ENCODE measurements at regions not wholly inside any gene's neighbourhood (a gene's known extent, or its start where the extent isn't known, plus 50 kb on each side); places are given as distances from the start of the nearest gene placed in this dataset.

DNA sequence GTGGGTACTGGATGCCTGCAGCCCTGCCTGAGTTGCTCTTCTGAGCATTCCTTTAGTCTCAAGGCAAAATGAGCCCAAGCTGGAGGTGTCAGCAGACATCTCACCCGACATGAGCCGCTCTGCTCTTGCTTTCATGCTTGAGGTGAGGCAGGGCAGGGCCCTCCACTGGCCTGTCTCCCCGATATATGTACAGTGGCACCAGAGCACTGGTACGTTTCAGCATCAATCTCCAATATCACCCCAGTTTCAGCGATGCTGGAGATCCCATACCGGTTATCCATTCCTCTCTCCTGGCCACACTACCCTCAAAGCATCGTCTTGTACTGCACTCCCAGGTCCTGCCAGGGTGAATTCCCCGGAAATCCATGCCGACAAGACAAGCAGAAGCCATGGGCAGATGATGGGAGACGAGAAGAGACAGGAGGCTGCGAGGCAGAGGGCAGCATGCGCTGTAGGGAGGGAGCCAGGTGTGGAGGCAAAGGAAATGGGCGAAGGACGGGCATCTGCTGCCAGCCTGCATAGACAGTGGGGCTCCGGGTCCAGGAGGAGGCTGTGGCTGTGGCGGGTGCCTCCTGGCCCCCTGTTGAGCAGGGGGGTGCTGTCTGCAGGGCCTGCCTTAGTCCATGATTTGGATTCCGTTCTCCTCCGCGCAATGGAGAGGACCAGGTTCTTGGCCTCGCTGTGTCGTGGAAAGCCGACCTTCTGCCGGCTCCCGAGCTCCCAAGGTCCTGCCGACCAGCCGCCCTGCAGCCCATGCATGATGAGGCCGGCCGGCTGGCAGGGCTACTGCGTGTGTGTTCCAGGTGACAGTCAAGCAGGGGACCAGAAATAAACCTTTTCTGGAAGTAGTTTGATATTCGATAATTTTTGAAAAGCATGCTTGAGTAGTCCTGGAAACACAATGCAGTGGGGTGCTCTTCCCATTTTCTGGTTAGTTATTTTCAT is 152.2 kb upstream of the IRX2 start:
- Histone ChIP-seq H3K4me1 (no peaks in the 10 kb centered on the region), H3K27ac (no peak overlapping the region), H3K27me3 (no peaks in the 10 kb centered on the region), H3K36me3 (no peaks in the 10 kb centered on the region), H3K9me3 (peaks cover 0 to 19% (median 0%) of the 10 kb centered on the region in 4 donors), H3K4me3 (no peak overlapping the region)
- no peak for TF ChIP-seq POLR2A (IDR thresholded peaks at IDR 0.05)
- TF ChIP-seq, protein P1, sequence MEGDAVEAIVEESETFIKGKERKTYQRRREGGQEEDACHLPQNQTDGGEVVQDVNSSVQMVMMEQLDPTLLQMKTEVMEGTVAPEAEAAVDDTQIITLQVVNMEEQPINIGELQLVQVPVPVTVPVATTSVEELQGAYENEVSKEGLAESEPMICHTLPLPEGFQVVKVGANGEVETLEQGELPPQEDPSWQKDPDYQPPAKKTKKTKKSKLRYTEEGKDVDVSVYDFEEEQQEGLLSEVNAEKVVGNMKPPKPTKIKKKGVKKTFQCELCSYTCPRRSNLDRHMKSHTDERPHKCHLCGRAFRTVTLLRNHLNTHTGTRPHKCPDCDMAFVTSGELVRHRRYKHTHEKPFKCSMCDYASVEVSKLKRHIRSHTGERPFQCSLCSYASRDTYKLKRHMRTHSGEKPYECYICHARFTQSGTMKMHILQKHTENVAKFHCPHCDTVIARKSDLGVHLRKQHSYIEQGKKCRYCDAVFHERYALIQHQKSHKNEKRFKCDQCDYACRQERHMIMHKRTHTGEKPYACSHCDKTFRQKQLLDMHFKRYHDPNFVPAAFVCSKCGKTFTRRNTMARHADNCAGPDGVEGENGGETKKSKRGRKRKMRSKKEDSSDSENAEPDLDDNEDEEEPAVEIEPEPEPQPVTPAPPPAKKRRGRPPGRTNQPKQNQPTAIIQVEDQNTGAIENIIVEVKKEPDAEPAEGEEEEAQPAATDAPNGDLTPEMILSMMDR (IDR thresholded peaks at IDR 0.05), result no peak
- no peak for TF ChIP-seq EP300 (IDR thresholded peaks at IDR 0.05)
- 92% methylated on average over 29 to 30 of the region's 30 CpGs for WGBS, 2 donors
- no peak for DNase-seq (ENCODE audit: low spot score in 2 of 2)

DNA sequence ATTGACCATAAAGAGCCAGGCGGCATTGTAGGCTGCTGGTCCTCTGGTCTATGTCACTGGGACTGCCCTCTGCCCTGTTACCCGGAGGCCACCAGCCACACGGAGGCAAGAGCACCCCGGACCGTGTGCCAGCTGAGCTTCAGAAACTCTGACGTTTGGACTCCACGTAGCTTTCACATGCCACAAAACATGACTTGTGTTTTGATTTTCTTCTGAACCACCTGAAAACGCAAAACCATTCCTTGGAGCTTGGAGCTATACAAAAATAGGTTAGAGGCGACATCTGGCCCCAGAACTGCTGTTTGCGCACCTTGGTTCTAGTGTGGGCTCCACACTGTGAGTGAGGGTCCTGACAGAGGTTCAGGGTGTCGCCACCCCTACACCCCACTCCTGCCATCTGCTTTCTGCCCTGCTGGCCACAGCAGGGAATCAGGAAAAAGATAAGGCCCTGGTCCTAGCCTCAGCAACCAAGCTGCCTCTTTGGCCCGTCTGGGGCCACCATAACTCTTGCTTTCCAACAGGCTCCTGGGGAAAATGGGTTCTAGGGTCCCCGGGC is 151.3 kb upstream of the IRX2 start:
- no peak for DNase-seq (ENCODE audit: low spot score in 2 of 2)
- TF ChIP-seq EP300 (IDR thresholded peaks at IDR 0.05) (no peak), POLR2A (IDR thresholded peaks at IDR 0.05) (no peak)
- TF ChIP-seq, protein P1 (IDR thresholded peaks at IDR 0.05), result no peak
- Histone ChIP-seq H3K36me3 (no peaks in the 10 kb centered on the region), H3K4me1 (no peaks in the 10 kb centered on the region), H3K27me3 (no peaks in the 10 kb centered on the region), H3K27ac (no peak overlapping the region), H3K4me3 (no peak overlapping the region), H3K9me3 (peaks cover 0 to 22% (median 0%) of the 10 kb centered on the region in 4 donors)
- 74 to 79% methylated on average over 10 to 13 of the region's 13 CpGs for WGBS, 2 donors

DNA sequence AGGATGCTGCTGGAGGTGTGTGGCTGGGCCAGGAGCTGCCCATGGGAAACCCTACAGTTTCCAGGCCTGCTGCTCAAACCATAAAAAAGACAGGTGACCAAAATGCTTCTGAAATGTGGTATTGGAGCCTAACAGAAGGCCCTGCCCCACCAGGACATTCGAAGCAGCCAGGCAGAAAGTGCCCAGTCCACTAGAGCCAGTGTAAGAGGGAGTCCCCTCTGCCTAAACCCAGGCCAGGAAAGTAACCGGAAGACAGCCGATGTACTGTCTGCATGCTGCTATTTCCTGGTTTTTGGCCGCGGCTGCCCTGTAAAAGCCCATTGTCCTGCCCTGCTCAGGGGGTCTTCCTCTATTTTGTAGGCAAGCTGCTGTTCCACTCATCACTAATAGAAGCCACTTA is 150.7 kb upstream of the IRX2 start:
- H3K27ac ChIP-seq, result no peak overlapping the region
- WGBS, 2 donors, result 39 to 47% methylated on average over 4 to 5 of the region's 5 CpGs
- H3K27me3 ChIP-seq, result no peaks in the 10 kb centered on the region
- TF ChIP-seq POLR2A (IDR thresholded peaks at IDR 0.05) (no peak), EP300 (IDR thresholded peaks at IDR 0.05) (no peak)
- TF ChIP-seq, protein P1 (IDR thresholded peaks at IDR 0.05), result no peak
- no peak for DNase-seq (ENCODE audit: low spot score in 2 of 2)
- H3K9me3 ChIP-seq, result peaks cover 0 to 26% (median 0%) of the 10 kb centered on the region in 4 donors
- no peaks in the 10 kb centered on the region for H3K36me3 ChIP-seq
- H3K4me3 ChIP-seq, result no peak overlapping the region
- no peaks in the 10 kb centered on the region for H3K4me1 ChIP-seq

DNA sequence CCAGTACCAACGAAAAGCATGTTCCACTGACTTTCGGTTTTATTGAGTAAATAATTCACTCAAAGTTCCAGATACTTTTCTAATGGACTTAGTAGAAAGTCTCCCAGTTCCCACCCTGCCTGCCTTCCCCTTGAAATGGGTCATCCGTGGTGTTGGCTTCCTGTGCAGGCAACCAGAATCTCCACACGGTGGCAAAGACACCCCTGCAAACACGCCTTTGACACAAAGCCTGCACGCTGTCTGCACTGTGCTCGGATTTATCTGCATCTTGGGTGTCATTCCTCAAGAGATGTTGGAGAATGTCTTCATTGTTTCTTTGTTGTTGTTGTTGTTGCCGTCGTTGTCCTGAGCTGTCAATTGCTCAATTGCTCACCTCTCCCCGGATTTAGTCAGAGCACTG is 150.0 kb upstream of the IRX2 start:
- H3K9me3 ChIP-seq, result peaks cover 0 to 31% (median 0%) of the 10 kb centered on the region in 4 donors
- no peaks in the 10 kb centered on the region for H3K36me3 ChIP-seq
- WGBS, 2 donors, result 76 to 77% methylated on average over 10 of the region's 10 CpGs
- H3K27me3 ChIP-seq, result no peaks in the 10 kb centered on the region
- no peak for TF ChIP-seq EP300 (IDR thresholded peaks at IDR 0.05)
- TF ChIP-seq, protein P1 (IDR thresholded peaks at IDR 0.05), result no peak
- no peak for TF ChIP-seq POLR2A (IDR thresholded peaks at IDR 0.05)
- DNase-seq (ENCODE audit: low spot score in 2 of 2), result no peak
- no peaks in the 10 kb centered on the region for H3K4me1 ChIP-seq
- H3K27ac ChIP-seq, result no peak overlapping the region
- H3K4me3 ChIP-seq, result no peak overlapping the region

DNA sequence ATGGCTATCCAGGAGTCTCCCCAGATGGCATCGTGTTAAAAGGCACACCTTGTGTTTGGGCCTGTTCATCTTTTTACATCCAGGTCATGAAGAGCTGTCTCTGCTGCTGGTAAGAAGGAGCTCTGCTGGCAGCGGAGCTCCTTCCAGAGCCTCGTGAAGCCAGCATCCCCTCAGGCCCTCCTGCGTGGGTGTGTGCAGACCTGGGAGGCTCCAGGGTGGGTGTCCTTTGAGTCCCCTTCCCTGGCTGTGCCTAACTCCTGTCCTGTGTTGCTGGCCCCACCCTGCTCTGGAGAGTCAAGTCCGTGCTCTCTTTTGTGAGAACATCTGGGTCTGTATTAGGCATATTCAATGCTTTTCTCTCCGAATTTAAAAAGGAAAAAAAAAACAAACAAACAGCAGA is 149.6 kb upstream of the IRX2 start:
- 66 to 76% methylated on average over 6 of the region's 6 CpGs for WGBS, 2 donors

More for the DNA sequence above, 149.6 kb upstream of the IRX2 start:
- no peak overlapping the region for H3K4me3 ChIP-seq
- no peaks in the 10 kb centered on the region for H3K4me1 ChIP-seq
- H3K27ac ChIP-seq, result no peak overlapping the region
- no peaks in the 10 kb centered on the region for H3K27me3 ChIP-seq
- H3K36me3 ChIP-seq, result no peaks in the 10 kb centered on the region
- DNase-seq (ENCODE audit: low spot score in 2 of 2), result no peak
- peaks cover 0 to 33% (median 0%) of the 10 kb centered on the region in 4 donors for H3K9me3 ChIP-seq
- TF ChIP-seq POLR2A (IDR thresholded peaks at IDR 0.05) (no peak), EP300 (IDR thresholded peaks at IDR 0.05) (no peak)
- TF ChIP-seq, protein P1 (IDR thresholded peaks at IDR 0.05), result no peak

All from tibial nerve (tissue), 4 donors.